Left colon (tissue), 2 donors: ENCODE measurements at regions not wholly inside any gene's neighbourhood (a gene's known extent, or its start where the extent isn't known, plus 50 kb on each side); places are given as distances from the start of the nearest gene placed in this dataset.

Experiments
- ATAC-seq: fragments of 200-7000 bp; cut with Tn5 transposase; one replicate; pipeline ENCODE4 v1.9.1; 2020; ENCODE audit warnings: mild to moderate bottlenecking, moderate library complexity
- DNase-seq, 2 donors: peaks; one replicate each; pipeline ENCODE4 v3.0.0-alpha.2; 2020
- intact Hi-C, 2 donors: fragments of 100-400 bp; cut with DNase I in 1 of 2; cut with micrococcal nuclease in 1 of 2; formaldehyde crosslinking; loops; one replicate each; pipeline versions ENCODE4 v1.11.2 to v1.14.0; 2022; cut with DNase I, micrococcal nuclease
- donor health status: DM: no; HTN: no; CAD: no.
- donor health status: DM: yes; HTN: yes; CAD: no.

DNA sequence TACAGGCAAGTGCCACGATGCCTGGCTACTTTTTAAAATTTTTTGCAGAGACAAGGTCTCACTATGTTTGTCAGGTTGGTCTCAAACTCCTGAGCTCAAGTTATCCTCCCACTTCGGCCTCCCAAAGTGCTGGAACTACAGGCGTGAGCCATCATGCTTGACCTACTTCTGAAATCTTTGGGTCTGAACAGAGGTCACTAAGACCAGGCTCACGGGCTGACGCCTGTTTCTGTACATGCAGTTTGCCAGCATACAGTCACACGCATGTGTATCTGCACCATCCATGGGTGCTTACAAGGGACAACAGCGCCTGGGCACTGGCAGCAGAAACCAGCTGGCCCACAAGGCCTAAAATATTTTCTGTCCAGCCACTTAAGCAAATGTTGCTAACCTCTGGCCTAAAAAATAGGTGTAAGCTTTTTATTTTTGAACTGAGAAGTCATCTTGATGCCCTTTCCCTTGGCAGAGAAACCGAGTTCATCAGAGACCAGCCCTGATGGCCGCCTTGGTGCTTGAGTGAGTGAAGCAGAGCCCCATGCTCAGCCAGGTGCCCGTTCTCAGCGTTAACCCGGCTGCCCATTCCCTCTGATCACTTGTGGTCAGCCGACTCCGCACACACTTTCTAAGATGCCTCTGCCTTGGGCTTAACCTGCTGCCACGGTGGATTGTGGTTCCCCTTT, 425.2 kb downstream of the OCA2 start:
- intact Hi-C loops, result no loop called here
- ATAC-seq, result no peak
- no peak for DNase-seq

DNA sequence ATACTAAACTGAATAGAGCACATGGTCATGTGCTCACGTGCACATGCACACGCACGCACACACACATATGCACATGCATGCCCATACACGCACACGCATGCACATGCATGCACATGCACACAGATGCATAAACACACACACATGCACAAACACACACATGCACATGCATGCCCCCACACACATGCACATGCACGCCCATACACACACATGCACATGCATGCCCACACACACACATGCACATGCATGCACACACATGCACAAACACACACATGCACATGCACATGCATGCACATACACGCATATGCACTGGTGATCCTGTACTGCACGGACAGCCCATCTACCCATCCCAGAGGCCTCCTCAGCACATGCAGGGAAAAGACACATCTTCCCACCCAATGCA, 426.6 kb downstream of the OCA2 start:
- intact Hi-C loops, result no loop called here
- DNase-seq (no peak), ATAC-seq (no peak)

DNA sequence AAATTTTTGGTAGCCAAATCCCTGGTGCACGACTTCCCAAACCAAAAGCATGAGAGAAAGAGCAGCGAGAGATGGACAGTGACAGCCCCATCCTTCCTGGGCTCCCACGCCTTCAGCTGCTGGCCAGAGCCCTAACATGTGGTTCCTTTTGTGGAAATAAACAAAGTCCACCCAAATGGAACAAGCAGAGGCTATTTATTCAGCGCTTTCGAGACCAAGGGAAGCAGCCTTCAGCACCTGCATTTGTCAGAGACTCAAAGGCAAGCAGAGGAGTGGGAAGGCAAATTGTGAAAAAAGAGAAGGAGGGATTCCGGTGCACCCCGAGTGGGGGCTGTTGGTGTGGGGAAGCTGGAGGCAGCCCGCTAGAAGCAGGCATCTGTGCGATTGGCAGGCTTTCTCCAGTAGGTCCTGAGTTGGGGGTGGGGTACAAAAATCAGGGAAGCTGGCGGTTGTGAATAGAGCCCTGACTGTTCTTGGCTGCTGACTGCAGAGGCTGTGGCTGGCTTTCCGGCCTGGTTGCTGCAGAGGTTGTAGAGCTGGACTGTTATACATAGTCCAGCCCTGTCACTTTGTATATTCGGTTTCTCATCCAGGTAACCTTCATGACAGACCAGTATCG, 427.2 kb downstream of the OCA2 start:
- ATAC-seq, result no peak
- DNase-seq, result no peak

DNA sequence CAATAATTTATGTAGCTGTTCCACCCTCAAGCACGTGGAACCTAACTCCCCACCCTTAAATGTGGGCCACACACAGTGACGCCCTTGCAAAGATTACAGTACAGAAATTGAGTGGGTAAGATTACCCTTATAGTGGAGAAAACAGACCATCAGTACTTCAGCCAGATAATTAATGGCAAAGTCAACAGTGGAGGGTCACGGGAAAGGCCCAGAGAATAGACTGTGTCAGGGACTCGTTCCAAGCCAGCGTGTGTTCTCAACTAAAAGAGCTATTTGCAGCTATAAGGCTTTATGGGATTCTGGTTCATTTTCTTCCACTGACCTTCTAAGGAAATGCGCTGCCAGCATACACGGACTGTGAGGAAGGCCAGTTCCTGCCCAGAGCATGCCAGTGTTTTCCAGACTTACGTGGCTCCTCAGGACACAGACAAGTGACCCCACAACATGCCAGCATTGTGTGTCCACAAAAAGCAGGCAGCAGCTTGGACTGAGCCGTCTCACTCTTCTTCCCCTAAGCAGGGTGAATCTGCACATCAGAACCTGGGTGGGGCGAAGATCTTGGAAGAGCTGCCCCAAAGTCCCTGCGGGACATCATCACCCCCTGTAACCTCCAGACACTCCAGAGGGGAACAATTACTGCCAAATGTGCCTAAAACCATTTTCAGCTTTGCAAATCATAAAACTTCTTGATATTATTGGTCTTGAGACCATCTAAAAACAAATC, 428.5 kb downstream of the OCA2 start:
- ATAC-seq (no peak), DNase-seq (no peak)
- intact Hi-C loops, result no loop called here

More for the DNA sequence above, 427.2 kb downstream of the OCA2 start:
- intact Hi-C loops, result no loop called here

DNA sequence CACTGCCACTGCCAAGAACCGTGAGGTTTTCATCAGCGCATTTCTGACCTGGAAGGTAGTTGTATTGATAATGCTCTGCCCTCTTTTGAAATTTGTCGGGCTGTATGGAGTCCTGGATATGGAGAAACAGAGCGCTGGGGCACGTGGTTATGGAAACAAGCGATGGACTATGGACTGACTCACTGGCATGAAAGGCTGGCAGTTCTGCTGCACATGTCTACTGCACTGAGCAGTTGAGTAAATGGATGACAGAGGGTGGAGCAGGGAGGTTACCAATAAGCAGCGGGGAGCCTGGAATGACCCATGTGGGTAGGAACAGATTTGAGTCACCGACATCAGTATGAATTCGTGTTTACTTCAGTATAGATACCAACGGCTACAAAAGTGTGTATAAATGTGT, 429.5 kb downstream of the OCA2 start:
- DNase-seq, result no peak
- ATAC-seq, result no peak
- intact Hi-C loops, result no loop called here

DNA sequence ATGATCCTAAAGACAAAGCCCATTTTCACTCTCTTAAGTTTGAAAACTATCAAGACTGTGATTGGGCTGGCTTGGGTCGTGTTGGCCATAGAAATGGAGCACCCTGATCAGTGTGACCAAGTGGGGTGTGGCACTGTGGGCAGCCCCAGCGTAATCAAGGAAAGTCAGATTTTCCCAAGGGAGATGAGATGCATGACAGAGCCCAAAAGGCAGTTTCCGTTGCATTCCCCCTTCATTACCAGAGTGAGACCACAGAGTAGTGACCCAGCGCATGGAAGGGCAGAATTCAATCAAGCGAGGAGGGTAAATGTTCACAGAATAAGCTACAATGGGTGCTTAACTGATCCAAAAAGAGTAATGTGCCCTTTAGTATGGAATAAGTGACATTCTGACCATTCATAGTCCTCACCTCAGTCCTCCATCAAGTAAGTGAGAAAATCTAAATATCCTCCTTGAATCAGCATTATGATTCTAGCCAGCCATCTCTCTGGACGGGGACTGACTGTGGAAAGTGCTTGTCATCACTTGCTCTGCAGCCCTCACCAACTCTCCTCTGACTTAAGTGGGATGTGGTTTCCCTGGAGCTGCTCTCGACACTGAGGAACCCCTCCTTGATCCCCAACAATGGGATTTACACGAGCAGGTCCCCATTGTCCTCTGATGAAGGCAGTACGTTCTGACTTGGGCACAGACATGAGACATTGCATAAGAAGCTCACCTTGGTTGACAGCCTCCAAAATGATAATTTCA, 430.5 kb downstream of the OCA2 start:
- intact Hi-C loops, result no loop called here
- DNase-seq, result no peak
- no peak for ATAC-seq

DNA sequence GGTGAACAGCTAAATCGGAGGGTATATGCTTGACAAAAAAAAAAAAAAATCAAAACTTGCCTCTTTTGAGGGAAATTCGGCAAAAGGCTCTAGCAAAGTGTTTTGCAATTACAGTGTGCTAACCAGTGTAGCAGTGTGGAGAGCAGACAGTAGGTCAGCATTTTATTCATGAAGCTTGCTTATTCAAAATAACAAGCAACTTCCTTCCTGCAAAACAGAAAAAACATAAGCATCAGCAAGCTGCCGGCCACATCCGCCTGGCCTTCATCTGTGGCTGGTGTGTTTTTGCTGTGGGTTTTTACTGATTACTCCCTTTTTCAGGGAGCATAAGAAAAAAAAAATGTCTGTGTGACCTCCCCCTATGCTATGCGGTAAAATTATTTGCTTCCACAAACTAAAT, 434.1 kb downstream of the OCA2 start:
- intact Hi-C loops, result no loop called here
- DNase-seq, result no peak
- no peak for ATAC-seq

DNA sequence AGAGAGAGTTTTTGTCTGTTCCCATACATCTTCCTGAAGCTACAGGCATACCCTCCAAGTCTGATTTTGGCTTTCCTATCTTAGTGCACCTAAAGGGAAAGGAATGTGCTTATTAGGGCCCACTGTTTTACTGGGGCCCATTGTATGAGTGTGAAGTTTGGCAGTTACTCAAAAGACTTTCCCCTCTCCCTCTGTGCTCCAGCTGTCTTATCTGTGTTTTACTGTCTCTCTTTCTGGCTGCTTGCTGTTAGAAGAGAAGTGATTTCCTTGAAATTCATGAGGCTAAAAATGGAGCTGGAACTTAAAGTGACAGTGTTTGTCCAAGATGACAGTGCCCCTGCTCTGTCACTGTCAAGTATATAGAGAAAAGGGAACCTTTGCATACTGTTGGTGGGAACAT, 436.2 kb downstream of the OCA2 start:
- DNase-seq, result no peak
- intact Hi-C loops, result no loop called here
- no peak for ATAC-seq

DNA sequence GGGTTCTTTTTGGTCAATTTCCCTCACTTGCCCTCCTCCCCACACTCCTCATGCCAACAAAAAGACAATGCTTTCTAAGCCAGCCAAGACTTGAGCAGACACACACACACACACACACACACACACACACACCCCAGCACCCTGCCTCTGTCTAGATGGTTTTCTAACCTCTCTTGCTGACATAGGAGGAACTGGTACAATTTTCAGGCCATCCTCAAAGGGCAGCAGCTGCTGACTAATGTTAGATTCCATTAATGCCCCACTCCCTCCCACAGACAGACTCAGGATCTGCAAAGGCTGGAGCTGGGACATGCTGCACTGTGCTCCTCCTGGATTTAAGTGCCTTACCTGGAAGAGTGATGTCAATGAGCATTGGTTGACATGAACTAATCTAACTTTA, 438.4 kb downstream of the OCA2 start:
- DNase-seq (no peak), ATAC-seq (no peak)
- intact Hi-C loops, result no loop called here

DNA sequence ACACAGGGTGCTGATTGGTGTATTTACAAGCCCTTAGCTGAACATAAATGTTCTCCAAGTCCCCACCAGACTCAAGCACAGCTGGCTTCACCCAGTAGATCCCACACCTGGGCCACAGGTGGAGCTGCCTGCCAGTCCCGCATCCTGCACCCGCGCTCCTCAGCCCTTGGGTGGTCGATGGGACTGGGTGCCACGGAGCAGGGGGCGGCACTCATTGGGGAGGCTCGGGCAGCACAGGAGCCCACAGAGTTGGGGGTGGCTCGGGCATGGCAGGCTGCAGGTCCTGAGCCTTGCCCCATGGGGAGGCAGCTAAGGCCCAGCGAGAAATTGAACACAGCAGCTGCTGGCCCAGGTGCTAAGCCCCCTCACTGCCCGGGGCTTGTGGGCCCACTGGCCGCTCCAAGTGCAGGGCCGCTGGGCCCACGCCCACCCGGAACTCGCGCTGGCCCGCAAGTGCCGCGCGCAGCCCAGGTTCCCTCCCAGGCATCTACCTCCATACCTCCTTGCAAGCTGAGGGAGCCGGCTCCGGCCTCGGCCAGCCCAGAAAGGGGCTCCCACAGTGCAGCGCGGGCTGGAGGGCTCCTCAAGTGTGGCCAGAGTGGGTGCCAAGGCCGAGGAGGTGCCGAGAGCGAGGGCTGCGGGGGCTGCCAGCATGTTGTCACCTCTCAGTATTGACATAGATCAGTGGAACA, 442.7 kb downstream of the OCA2 start:
- no peak for DNase-seq
- ATAC-seq, result no peak
- intact Hi-C loops, result no loop called here

DNA sequence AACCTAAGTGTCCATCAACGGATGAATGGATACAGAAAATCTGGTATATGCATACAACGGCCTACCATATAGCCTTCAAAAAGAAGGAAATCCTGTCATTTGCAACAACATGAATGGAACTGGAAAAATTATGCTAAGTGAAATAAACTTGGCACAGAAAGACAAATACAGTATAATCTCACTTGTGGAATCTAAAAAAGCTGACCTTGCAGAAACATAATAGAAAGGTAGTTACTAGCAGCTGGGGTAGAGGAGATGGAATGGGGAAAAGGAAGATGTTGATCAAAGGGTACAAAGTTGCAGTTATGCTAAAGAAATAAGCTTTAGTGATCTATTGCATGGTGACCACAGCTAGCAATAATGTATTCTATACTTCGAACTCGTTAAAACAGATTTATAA, 444.1 kb downstream of the OCA2 start:
- intact Hi-C loops, result no loop called here
- ATAC-seq (no peak), DNase-seq (no peak)

DNA sequence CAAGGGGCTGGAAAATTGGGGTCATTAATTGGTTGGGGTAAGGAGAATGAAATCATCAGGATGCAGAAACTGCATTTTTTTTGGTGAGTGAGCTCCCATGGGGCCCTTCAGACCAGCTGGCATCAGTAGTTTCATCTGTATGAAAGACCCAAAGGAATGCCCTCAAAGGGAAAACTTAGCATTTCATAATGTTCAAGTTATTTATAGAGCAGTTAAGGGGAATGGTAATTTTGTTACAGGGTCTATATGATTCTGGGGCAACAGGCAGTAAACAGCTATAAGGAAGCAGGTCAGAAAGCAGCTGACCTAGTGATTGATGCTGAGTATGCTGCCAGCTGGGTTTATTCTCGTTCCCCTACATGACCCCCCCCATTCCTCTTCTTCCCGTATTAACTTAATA, 448.9 kb downstream of the OCA2 start:
- DNase-seq, result no peak
- intact Hi-C loops, result no loop called here
- ATAC-seq, result no peak

DNA sequence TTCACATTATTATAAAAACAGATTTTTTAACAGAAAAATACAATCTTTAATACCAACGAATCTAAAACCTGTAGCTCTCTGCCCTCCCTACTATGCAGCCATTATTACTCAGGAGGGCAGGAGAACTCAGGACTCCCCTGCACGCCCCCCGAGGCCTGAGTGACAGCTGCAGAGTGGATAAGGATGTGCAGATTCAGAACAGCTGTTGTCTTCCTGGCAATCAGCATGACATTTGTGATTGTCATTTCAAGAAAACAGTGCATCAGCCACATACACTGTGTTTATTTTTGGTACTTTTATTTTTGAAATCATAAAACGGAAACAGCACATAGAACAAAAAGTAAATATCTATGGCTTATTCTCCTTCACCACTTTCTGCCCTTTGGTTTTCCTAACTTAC, 450.8 kb downstream of the OCA2 start:
- ATAC-seq (no peak), DNase-seq (no peak)
- intact Hi-C loops, result loop anchor here in 1 of 2 donors (5.0 kb wide), 1 partner anchor 51 kb away; no protein-coding TSS in a partner anchor

DNA sequence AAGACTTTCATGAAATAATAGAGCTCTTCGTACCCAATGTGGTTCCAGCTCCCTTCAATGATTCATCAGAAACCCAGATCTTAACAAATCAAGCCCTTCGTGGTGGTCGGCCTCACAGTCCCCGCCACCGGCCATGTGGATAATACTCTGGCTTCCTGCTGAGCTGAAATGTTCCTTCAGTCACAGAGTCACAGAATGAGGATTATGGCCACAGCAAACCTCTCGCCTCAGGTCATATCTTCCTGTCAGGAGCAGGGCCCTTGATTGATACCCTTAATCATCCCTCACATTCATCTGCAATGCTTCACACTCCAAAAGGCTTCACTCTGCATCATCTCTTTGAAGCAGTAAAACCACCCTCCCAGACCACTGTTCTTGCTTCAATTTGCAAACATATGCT, 452.6 kb downstream of the OCA2 start:
- intact Hi-C loops, result loop anchor here in 1 of 2 donors (5.0 kb wide), 1 partner anchor 49 kb away; no protein-coding TSS in a partner anchor
- DNase-seq (no peak), ATAC-seq (no peak)

DNA sequence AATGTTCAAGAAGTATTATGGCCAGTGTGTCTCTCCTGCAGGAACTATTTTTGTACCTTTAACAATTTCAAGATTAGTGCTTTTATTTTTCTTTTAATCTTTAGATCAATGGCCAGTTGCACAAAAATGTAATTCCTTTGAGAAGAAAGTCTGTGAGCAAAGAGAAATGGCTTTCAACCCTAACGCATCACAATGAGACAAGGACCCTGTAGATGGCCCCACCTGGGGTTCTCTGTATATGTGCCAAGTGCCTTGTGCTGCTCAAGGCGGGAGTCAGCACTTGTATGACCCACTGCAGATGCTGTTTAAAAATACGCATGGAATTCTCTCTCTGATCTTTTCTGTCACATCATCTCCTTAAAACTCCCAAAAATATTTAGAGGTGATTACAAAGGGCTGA, 453.4 kb downstream of the OCA2 start:
- no peak for ATAC-seq
- intact Hi-C loops, result loop anchor here in 1 of 2 donors (5.0 kb wide), 1 partner anchor 48 kb away; no protein-coding TSS in a partner anchor
- DNase-seq, result no peak

DNA sequence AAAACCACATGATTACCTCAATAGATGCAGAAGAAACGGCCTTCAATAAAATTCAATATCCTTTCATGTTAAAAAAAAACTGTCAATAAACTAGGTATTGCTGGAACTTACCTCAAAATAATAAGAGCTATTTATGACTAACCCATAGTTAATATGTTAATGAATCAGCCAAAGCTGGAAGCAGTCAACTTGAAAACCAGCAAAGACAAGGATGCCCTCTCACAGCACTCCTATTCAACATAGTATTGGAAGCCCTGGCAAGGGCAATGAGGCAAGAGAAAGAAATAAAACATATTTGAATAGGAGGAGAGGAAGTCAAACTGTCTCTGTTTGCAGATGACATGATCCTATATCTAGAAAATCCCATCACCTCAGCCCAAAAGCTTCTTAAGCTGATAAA, 456.1 kb downstream of the OCA2 start:
- ATAC-seq (no peak), DNase-seq (no peak)
- intact Hi-C loops, result no loop called here

DNA sequence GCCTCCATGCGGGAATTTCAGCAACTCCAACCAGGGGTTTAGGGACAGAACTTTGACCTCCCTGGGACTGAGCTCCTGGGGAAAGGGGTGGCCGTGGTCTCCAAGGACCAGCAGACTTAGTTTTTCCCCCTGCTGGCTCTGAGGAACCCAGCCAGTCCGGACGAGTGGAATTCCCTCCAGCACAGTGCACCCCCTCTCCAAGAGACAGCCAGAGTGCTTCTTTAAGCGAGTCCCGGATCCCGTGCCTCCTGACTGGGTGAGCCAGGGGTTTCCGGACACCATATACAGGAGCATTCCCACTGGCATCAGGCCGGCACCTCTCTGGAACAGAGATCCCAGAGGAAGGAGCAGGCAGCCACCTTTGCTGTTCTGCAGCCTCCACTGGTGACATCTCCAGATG, 459.5 kb downstream of the OCA2 start:
- intact Hi-C loops, result no loop called here
- ATAC-seq (no peak), DNase-seq (no peak)

DNA sequence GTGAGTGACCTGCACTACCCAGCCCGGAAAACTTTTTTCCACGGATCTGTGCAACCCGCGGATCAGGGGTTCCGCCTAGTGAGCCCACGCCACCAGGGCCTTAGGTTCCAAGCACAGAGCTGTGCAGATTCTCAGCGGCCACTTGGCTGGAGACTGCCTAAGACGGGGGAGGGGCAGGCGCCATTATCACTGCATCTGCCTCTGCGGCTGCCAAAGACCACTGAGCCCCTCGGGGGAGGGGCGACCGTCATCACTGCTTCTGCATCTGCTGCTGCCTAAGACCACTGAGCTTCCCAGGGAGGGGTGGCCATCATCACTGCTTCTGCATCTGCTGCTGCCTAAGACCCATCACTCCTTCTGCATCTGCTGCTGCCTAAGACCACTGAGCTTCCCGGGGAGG, 460.2 kb downstream of the OCA2 start:
- DNase-seq (no peak), ATAC-seq (no peak)
- intact Hi-C loops, result no loop called here

DNA sequence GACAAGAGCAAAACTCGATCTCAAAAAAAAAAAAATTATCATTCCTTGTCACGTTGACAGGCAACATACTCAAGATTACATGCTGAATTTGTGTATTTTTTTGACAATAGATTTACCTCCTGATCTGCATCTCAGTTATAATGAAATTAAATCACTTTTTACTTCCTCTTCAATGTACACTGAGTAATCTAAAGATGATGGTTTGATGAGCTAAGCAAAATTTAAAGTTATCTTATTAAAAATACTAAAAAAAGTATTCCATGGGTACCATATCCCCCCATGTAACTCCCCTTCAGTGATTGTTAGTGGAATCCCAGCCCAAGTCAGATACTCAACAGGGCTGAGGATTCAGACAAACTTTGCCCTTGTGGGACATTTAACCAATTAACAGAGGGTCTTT, 463.2 kb downstream of the OCA2 start:
- no peak for ATAC-seq
- DNase-seq, result no peak
- intact Hi-C loops, result no loop called here
